IMR-90 (cell line): ENCODE measurements at regions not wholly inside any gene's neighbourhood (a gene's known extent, or its start where the extent isn't known, plus 50 kb on each side); places are given as distances from the start of the nearest gene placed in this dataset.

Source experiments
- ATAC-seq: fragments of 200-7000 bp; cut with Tn5 transposase; 2 replicates; pipeline ENCODE4 v1.9.1; 2020; ENCODE audit warnings: low read depth, mild to moderate bottlenecking, moderate library complexity
- BruUV-seq: library from RNA; stranded (reverse); fragments of 400-500 nt; replicated peaks from 2 replicates; lab custom pipeline; 2021; lab: Mats Ljungman, UMichigan
- CTCF ChIA-PET: fragments of 300-600 bp; formaldehyde crosslinking; extraction: SDS; loops from one replicate; lab custom pipeline; 2021; ENCODE audit warnings: antibody characterized with exemption; lab: Yijun Ruan, JAX
- POLR2A ChIA-PET: fragments of 300-600 bp; sonication (Branson Sonifier 250); formaldehyde crosslinking; loops from one replicate; lab custom pipeline; 2022; ENCODE audit warnings: antibody characterized with exemption; ENCODE audit not compliant: unreplicated experiment; lab: Charles Lee
- DNase-seq: peaks from one replicate; pipeline ENCODE4 v3.0.0; 2013
- H2AFZ ChIP-seq: replicated peaks from 2 replicates; pipeline ENCODE3; 2013; ENCODE audit warnings: low read length, mild to moderate bottlenecking; ENCODE audit not compliant: poor library complexity
- H2AK5ac ChIP-seq: 2 replicates; pipeline ENCODE4 v1.6.1; 2013; ENCODE audit warnings: low read depth, low read length, inconsistent platforms
- H2AK9ac ChIP-seq: replicated peaks from 2 replicates; pipeline ENCODE3; 2013; ENCODE audit warnings: mild to moderate bottlenecking, low read depth, low read length, moderate library complexity; ENCODE audit not compliant: poor library complexity
- H2BK120ac ChIP-seq: 2 replicates; pipeline ENCODE4 v1.6.1; 2013; ENCODE audit warnings: low read depth, low read length, inconsistent platforms
- H2BK15ac ChIP-seq: 3 replicates; pipeline ENCODE4 v1.6.1; 2013; ENCODE audit warnings: low read depth, low read length, inconsistent platforms
- H2BK20ac ChIP-seq: 2 replicates; pipeline ENCODE4 v1.6.1; 2013; ENCODE audit warnings: low read depth, mild to moderate bottlenecking, inconsistent platforms, low read length, moderate library complexity
- H2BK5ac ChIP-seq: 2 replicates; pipeline ENCODE4 v1.6.1; 2013; ENCODE audit warnings: mild to moderate bottlenecking, low read depth, low read length, inconsistent platforms; ENCODE audit not compliant: poor library complexity, severe bottlenecking
- H3K14ac ChIP-seq: replicated peaks from 2 replicates; pipeline ENCODE4 v1.6.1; 2013; ENCODE audit warnings: low read depth, low read length, inconsistent platforms
- H3K18ac ChIP-seq: 2 replicates; pipeline ENCODE4 v1.6.1; 2013; ENCODE audit warnings: low read depth, low read length, control low read depth
- H3K23ac ChIP-seq: 2 replicates; pipeline ENCODE4 v1.6.1; 2013; ENCODE audit warnings: low read depth, low read length, inconsistent platforms
- H3K27ac ChIP-seq: 2 replicates; pipeline ENCODE4 v1.5.1; 2013; ENCODE audit warnings: mild to moderate bottlenecking, control low read depth, low read length; ENCODE audit not compliant: insufficient read depth
- H3K27me3 ChIP-seq: 2 replicates; pipeline ENCODE4 v1.6.1; 2013; ENCODE audit warnings: low read length; ENCODE audit not compliant: control insufficient read depth, insufficient read depth
- H3K36me3 ChIP-seq: 2 replicates; pipeline ENCODE4 v1.6.1; 2013; ENCODE audit warnings: low read length, mixed read lengths; ENCODE audit not compliant: control insufficient read depth, insufficient read depth
- H3K4ac ChIP-seq: 2 replicates; pipeline ENCODE4 v1.6.1; 2013; ENCODE audit warnings: low read depth, low read length, inconsistent platforms
- H3K4me1 ChIP-seq: 2 replicates; pipeline ENCODE4 v1.6.1; 2013; ENCODE audit warnings: low read length, mixed read lengths; ENCODE audit not compliant: control insufficient read depth, insufficient read depth
- H3K4me2 ChIP-seq: 2 replicates; pipeline ENCODE4 v1.6.1; 2013; ENCODE audit warnings: low read depth, mild to moderate bottlenecking, control low read depth, low read length, moderate library complexity
- H3K4me3 ChIP-seq: 2 replicates; pipeline ENCODE4 v1.5.1; 2013; ENCODE audit warnings: low read depth, mild to moderate bottlenecking, control low read depth, low read length, moderate library complexity; ENCODE audit not compliant: insufficient read depth
- H3K56ac ChIP-seq: 2 replicates; pipeline ENCODE4 v1.6.1; 2013; ENCODE audit warnings: low read length, inconsistent platforms; ENCODE audit not compliant: insufficient read depth; ENCODE audit errors: extremely low read depth
- H3K79me1 ChIP-seq, 2 experiments: 2 replicates each; pipeline ENCODE4 v1.6.1; 2013; ENCODE audit warnings: low read length in 2 of 2, inconsistent platforms in 1 of 2, low read depth in 1 of 2
- H3K9ac ChIP-seq: 2 replicates; pipeline ENCODE4 v1.6.1; 2013; ENCODE audit warnings: low read depth, low read length, control low read depth
- H3K9me1 ChIP-seq: 2 replicates; pipeline ENCODE4 v1.6.1; 2013; ENCODE audit warnings: low read length, inconsistent platforms; ENCODE audit not compliant: insufficient read depth
- H3K9me3 ChIP-seq: 2 replicates; pipeline ENCODE4 v1.6.1; 2013; ENCODE audit warnings: low read length; ENCODE audit not compliant: control insufficient read depth, insufficient read depth
- H4K20me1 ChIP-seq: 2 replicates; pipeline ENCODE4 v1.6.1; 2013; ENCODE audit warnings: low read length, inconsistent platforms; ENCODE audit not compliant: insufficient read depth
- H4K5ac ChIP-seq: 2 replicates; pipeline ENCODE4 v1.6.1; 2013; ENCODE audit warnings: mild to moderate bottlenecking, low read depth, low read length, control low read depth
- H4K8ac ChIP-seq, 2 experiments: 2 replicates each; pipeline ENCODE4 v1.6.1; 2013; ENCODE audit warnings: low read depth in 2 of 2, low read length in 2 of 2, control low read depth in 1 of 2, inconsistent platforms in 1 of 2
- H4K91ac ChIP-seq: 2 replicates; pipeline ENCODE4 v1.6.1; 2013; ENCODE audit warnings: low read depth, low read length, inconsistent platforms; ENCODE audit not compliant: insufficient read depth
- BHLHE40 ChIP-seq: fragments of 150-350 bp; IDR thresholded peaks from 2 replicates; pipeline ENCODE4 v1.6.1; 2016; ENCODE audit warnings: mild to moderate bottlenecking, low read depth, low read length
- CEBPB ChIP-seq: IDR thresholded peaks from 2 replicates; pipeline ENCODE4 v1.6.1; 2012; ENCODE audit warnings: low read depth, low read length, improper control_type of control experiment
- CHD1 ChIP-seq: IDR thresholded peaks from 2 replicates; pipeline ENCODE4 v1.6.1; 2012; ENCODE audit warnings: low read depth, low read length, improper control_type of control experiment
- CTCF ChIP-seq: conservative IDR thresholded peaks from 2 replicates; pipeline ENCODE4 v1.5.1; 2012; ENCODE audit warnings: mild to moderate bottlenecking, low read depth, low read length, improper control_type of control experiment
- ELK1 ChIP-seq: fragments of 150-350 bp; IDR thresholded peaks from 2 replicates; pipeline ENCODE4 v1.6.1; 2016; ENCODE audit warnings: low read depth, mild to moderate bottlenecking, low read length, moderate library complexity, borderline replicate concordance
- FOS ChIP-seq: fragments of 150-350 bp; IDR thresholded peaks from 2 replicates; pipeline ENCODE4 v1.6.1; 2016; ENCODE audit warnings: low read depth, low read length
- RAD21 ChIP-seq: IDR thresholded peaks from 2 replicates; pipeline ENCODE4 v1.6.1; 2012; ENCODE audit warnings: low read length, improper control_type of control experiment
- RCOR1 ChIP-seq: IDR thresholded peaks from 2 replicates; pipeline ENCODE4 v1.6.1; 2012; ENCODE audit warnings: mild to moderate bottlenecking, low read length, improper control_type of control experiment; ENCODE audit not compliant: insufficient replicate concordance
- RFX5 ChIP-seq: IDR thresholded peaks from 2 replicates; pipeline ENCODE4 v1.8.0; 2012; ENCODE audit warnings: low read depth, mild to moderate bottlenecking, low read length, moderate library complexity
- SMC3 ChIP-seq: fragments of 150-350 bp; IDR thresholded peaks from 2 replicates; pipeline ENCODE4 v1.6.1; 2016; ENCODE audit warnings: low read depth, mild to moderate bottlenecking, antibody characterized with exemption, low read length, moderate library complexity
- dilution Hi-C: fragments of 300-500 bp; cut with HindIII; formaldehyde crosslinking; loops from one replicate; pipeline ENCODE4 v1.14.3; 2018; ENCODE audit warnings: low sequenced_read_pairs; ENCODE audit not compliant: unreplicated experiment
- in situ Hi-C: fragments of 300-500 bp; cut with MboI; formaldehyde crosslinking; loops from 3 replicates; pipeline ENCODE4 v1.14.3; 2019; ENCODE audit warnings: low sequenced_read_pairs, inconsistent platforms, mixed read lengths
- intact Hi-C: fragments of 100-400 bp; cut with micrococcal nuclease; formaldehyde crosslinking; loops from 2 replicates; pipeline ENCODE4 v1.10.0; 2022

- Histone ChIP-seq H3K14ac (no peak overlapping the region), H2BK5ac (no peak overlapping the region), H3K79me1 (no peaks in the 10 kb centered on the region), H4K8ac (no peak overlapping the region), H3K36me3 (no peaks in the 10 kb centered on the region), H4K20me1 (no peaks in the 10 kb centered on the region), H2BK20ac (no peak overlapping the region), H2AK9ac (no peak overlapping the region), H4K5ac (no peak overlapping the region), H3K9ac (no peak overlapping the region), H4K91ac (no peak overlapping the region), H3K4me1 (no peaks in the 10 kb centered on the region), H3K9me1 (no peaks in the 10 kb centered on the region), H2BK15ac (no peak overlapping the region), H3K27me3 (no peaks in the 10 kb centered on the region), H3K4me2 (no peak overlapping the region), H3K18ac (no peak overlapping the region), H2AK5ac (no peak overlapping the region), H3K56ac (no peak overlapping the region), H2AFZ (no peak overlapping the region), H3K23ac (no peak overlapping the region), H2BK120ac (no peak overlapping the region), H3K9me3 (no peaks in the 10 kb centered on the region), H3K4ac (no peak overlapping the region), H3K27ac (no peak overlapping the region), H3K4me3 (no peak overlapping the region)
- POLR2A ChIA-PET, result no interaction called here
- BruUV-seq, result no TSS peak
- in situ Hi-C loops (no loop called here), dilution Hi-C loops (no loop called here), intact Hi-C loops (no loop called here)
- ATAC-seq (no peak), DNase-seq (no peak)
- TF ChIP-seq CEBPB, result no peak
- no peak for TF ChIP-seq CTCF
- no peak for TF ChIP-seq RAD21
- TF ChIP-seq SMC3, result no peak
- no peak for TF ChIP-seq RFX5
- TF ChIP-seq ELK1, result no peak
- TF ChIP-seq FOS, result no peak
- TF ChIP-seq CHD1, result no peak
- TF ChIP-seq BHLHE40, result no peak
- TF ChIP-seq RCOR1, result no peak
- CTCF ChIA-PET, result no interaction called here
Observed at GRCh38 chr11:101278286-101278685, 148.7 kb upstream of the PGR start.
